ENCODE measurements at regions not wholly inside any gene's neighbourhood (a gene's known extent, or its start where the extent isn't known, plus 50 kb on each side); places are given as distances from the start of the nearest gene placed in this dataset.

DNA sequence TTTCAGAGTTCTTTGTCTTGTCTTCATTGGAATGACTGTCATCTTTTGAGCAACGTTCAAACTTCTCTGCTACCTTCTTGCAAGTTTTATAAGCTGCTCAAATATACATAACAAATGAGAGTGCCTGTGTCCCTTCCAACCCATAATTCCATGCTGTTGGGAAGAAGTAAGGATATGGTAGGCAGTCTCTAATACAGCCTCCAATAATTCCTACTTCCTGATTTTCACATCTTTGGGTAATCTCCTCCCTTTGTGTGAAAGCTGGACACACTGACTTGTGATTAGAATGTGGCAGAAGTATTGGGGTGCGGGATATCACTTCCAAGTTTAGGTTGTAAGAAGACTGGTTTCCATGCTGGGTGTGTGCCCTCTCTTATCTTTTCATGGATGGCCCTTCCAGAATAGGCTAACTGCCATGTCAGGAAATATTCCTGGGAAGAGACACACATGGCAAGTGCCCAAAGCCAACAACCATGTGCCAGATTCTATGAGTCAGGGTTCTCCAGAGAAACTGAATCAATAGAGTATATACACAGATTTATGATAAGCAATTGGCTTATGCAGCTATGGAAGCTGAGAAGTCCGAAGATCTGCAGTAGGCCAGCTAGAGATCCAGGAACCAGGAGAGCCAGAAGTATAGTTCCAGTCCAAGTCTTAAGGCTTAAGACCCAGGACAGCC is 531.3 kb downstream of the NTRK2 start:
- 0% methylated on average over 3 of the region's 3 CpGs for WGBS (ENCODE audit: insufficient coverage, low coverage, missing lambda C conversion rate)
- POLR2A ChIA-PET: no interaction called here

GRCh38 chr9:85199866-85200495 is 530.5 kb downstream of the NTRK2 start:
- Histone ChIP-seq H2AFZ (ENCODE audit: low read depth, low read length) (no peak overlapping the region), H3K36me3 (ENCODE audit: control insufficient read depth, insufficient read depth, low read length) (no peaks in the 10 kb centered on the region), H3K9me1 (ENCODE audit: control insufficient read depth, insufficient read depth, low read length) (no peaks in the 10 kb centered on the region), H3K27me3 (ENCODE audit: control insufficient read depth in 2 of 2, insufficient read depth in 2 of 2, low read length in 2 of 2) (no peaks in the 10 kb centered on the region), H3K79me2 (ENCODE audit: control insufficient read depth, insufficient read depth, low read length) (no peaks in the 10 kb centered on the region), H3K4me3 (no peak overlapping the region), H3K27ac (ENCODE audit: extremely low read depth, low read depth, low read length) (no peak overlapping the region), H3K4me2 (ENCODE audit: insufficient read depth, low read length) (no peak overlapping the region), H4K20me1 (replicated peaks; ENCODE audit: control insufficient read depth, insufficient read depth, low read length) (no peaks in the 10 kb centered on the region), H3K4me1 (replicated peaks in 1 of 2; ENCODE audit: control insufficient read depth in 2 of 2, insufficient read depth in 2 of 2, low read length in 2 of 2) (no peaks in the 10 kb centered on the region; a peak in 1 of 5 replicates), H3K9me3 (replicated peaks; ENCODE audit: control insufficient read depth, insufficient read depth, low read depth, low read length) (no peaks in the 10 kb centered on the region), H3K9ac (ENCODE audit: insufficient read depth in 1 of 2, low read depth in 2 of 2, low read length in 2 of 2) (no peak overlapping the region)
- in situ Hi-C loops (cut with MboI) (no loop called here), intact Hi-C loops (cut with micrococcal nuclease) (no loop called here)
- POLR2A ChIA-PET: no interaction called here
- no peak for DNase-seq (ENCODE audit: extremely low read depth in 1 of 4, low spot score in 3 of 4)
- CTCF ChIA-PET (ENCODE audit: low intra/inter-chr PET ratio): no interaction called here
- ATAC-seq: no peak
- FAIRE-seq: no peak
- WGBS (ENCODE audit: insufficient coverage, low coverage, missing lambda C conversion rate): 0% methylated on average over 1 of the region's 1 CpG
- no TSS peak for BruUV-seq (replicated peaks)
- TF ChIP-seq, protein P1, sequence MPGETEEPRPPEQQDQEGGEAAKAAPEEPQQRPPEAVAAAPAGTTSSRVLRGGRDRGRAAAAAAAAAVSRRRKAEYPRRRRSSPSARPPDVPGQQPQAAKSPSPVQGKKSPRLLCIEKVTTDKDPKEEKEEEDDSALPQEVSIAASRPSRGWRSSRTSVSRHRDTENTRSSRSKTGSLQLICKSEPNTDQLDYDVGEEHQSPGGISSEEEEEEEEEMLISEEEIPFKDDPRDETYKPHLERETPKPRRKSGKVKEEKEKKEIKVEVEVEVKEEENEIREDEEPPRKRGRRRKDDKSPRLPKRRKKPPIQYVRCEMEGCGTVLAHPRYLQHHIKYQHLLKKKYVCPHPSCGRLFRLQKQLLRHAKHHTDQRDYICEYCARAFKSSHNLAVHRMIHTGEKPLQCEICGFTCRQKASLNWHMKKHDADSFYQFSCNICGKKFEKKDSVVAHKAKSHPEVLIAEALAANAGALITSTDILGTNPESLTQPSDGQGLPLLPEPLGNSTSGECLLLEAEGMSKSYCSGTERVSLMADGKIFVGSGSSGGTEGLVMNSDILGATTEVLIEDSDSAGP (CRISPR knock-in tag; IDR thresholded peaks at IDR 0.05): no peak
- TF ChIP-seq NFRKB (IDR thresholded peaks at IDR 0.05; ENCODE audit: low read depth): no peak
- TF ChIP-seq FUS (optimal IDR thresholded peaks at IDR 0.05; ENCODE audit: low read depth, low read length): no peak
- TF ChIP-seq XRCC5 (IDR thresholded peaks at IDR 0.05; ENCODE audit: low read depth, low read length): no peak
- no peak for TF ChIP-seq SAFB (IDR thresholded peaks at IDR 0.05; ENCODE audit: borderline replicate concordance, low read depth, low read length)
- TF ChIP-seq CBX5 (IDR thresholded peaks at IDR 0.05; ENCODE audit: borderline replicate concordance, low read depth): no peak
- no peak for TF ChIP-seq ETV1 (tag; conservative IDR thresholded peaks at IDR 0.05; ENCODE audit: low read depth)
- TF ChIP-seq MAFF (IDR thresholded peaks at IDR 0.05; ENCODE audit: low read length): no peak
- TF ChIP-seq ZNF3 (CRISPR knock-in tag; IDR thresholded peaks at IDR 0.05): no peak
- no peak for TF ChIP-seq NBN (IDR thresholded peaks at IDR 0.05; ENCODE audit: low read depth)
- no peak for TF ChIP-seq ZNF174 (CRISPR knock-in tag; IDR thresholded peaks at IDR 0.05)

More for the DNA sequence above, 531.3 kb downstream of the NTRK2 start:
- no peaks in the 10 kb centered on the region for H3K79me2 ChIP-seq (ENCODE audit: control insufficient read depth, insufficient read depth, low read length)
- H3K4me2 ChIP-seq (ENCODE audit: insufficient read depth, low read length): no peak overlapping the region
- no peaks in the 10 kb centered on the region; a peak in 1 of 5 replicates for H3K4me1 ChIP-seq (replicated peaks in 1 of 2; ENCODE audit: control insufficient read depth in 2 of 2, insufficient read depth in 2 of 2, low read length in 2 of 2)
- no peaks in the 10 kb centered on the region for H3K9me3 ChIP-seq (replicated peaks; ENCODE audit: control insufficient read depth, insufficient read depth, low read depth, low read length)
- FAIRE-seq: no peak
- in situ Hi-C loops (cut with MboI): no loop called here
- no peak overlapping the region for H3K27ac ChIP-seq (ENCODE audit: extremely low read depth, low read depth, low read length)
- no peaks in the 10 kb centered on the region for H3K27me3 ChIP-seq (ENCODE audit: control insufficient read depth in 2 of 2, insufficient read depth in 2 of 2, low read length in 2 of 2)
- no TSS peak for BruUV-seq (replicated peaks)
- CTCF ChIA-PET (ENCODE audit: low intra/inter-chr PET ratio): no interaction called here
- intact Hi-C loops (cut with micrococcal nuclease): no loop called here
- TF ChIP-seq KAT2B (IDR thresholded peaks at IDR 0.05; ENCODE audit: low read depth, low read length) (no peak), GABPB1 (CRISPR knock-in tag; IDR thresholded peaks at IDR 0.05) (no peak), ZNF41 (CRISPR knock-in tag; conservative IDR thresholded peaks at IDR 0.05) (no peak), BRD4 (IDR thresholded peaks at IDR 0.05) (no peak), MIER1 (IDR thresholded peaks at IDR 0.05; ENCODE audit: low read depth) (no peak), MEF2D (tag; conservative IDR thresholded peaks at IDR 0.05; ENCODE audit: low read depth) (no peak), PPARD (CRISPR knock-in tag; IDR thresholded peaks at IDR 0.05) (no peak), BCL6 (CRISPR knock-in tag; IDR thresholded peaks at IDR 0.05) (no peak), CHD1 (IDR thresholded peaks at IDR 0.05; ENCODE audit: low read length) (no peak), SPI1 (IDR thresholded peaks at IDR 0.05; ENCODE audit: borderline replicate concordance, low read depth, low read length) (no peak), ZNF75A (CRISPR knock-in tag; IDR thresholded peaks at IDR 0.05) (no peak)
- no peak overlapping the region for H3K4me3 ChIP-seq
- no peak for ATAC-seq
- no peaks in the 10 kb centered on the region for H4K20me1 ChIP-seq (replicated peaks; ENCODE audit: control insufficient read depth, insufficient read depth, low read length)
- no peaks in the 10 kb centered on the region for H3K9me1 ChIP-seq (ENCODE audit: control insufficient read depth, insufficient read depth, low read length)
- DNase-seq (ENCODE audit: extremely low read depth in 1 of 4, low spot score in 3 of 4): no peak
- H3K36me3 ChIP-seq (ENCODE audit: control insufficient read depth, insufficient read depth, low read length): no peaks in the 10 kb centered on the region
- H3K9ac ChIP-seq (ENCODE audit: insufficient read depth in 1 of 2, low read depth in 2 of 2, low read length in 2 of 2): no peak overlapping the region
- no peak overlapping the region for H2AFZ ChIP-seq (ENCODE audit: low read depth, low read length)
